ENCODE measurements at regions not wholly inside any gene's neighbourhood (a gene's known extent, or its start where the extent isn't known, plus 50 kb on each side); places are given as distances from the start of the nearest gene placed in this dataset.

DNA sequence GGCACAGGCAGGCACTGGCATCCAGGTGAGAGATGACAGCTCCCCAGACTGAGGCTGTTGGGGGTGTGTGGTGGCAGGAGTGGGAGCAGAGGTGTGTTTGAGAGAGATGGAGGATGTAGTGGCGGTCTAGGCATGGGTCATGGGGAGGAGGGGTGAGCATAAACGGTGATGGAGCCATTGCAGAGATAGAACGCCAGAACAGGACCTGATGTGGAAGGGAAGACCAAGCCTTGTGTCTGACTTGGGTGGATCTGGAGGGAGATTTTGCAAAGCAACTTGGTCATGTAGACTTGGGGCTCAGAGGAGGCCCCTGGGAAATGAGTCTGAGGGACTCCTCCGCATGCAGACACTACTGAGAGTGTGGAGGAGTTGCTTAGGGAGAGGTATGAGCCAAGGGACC, 50.0 kb upstream of the CLDN5 start:
- intact Hi-C loops (cut with micrococcal nuclease), result no loop called here

DNA sequence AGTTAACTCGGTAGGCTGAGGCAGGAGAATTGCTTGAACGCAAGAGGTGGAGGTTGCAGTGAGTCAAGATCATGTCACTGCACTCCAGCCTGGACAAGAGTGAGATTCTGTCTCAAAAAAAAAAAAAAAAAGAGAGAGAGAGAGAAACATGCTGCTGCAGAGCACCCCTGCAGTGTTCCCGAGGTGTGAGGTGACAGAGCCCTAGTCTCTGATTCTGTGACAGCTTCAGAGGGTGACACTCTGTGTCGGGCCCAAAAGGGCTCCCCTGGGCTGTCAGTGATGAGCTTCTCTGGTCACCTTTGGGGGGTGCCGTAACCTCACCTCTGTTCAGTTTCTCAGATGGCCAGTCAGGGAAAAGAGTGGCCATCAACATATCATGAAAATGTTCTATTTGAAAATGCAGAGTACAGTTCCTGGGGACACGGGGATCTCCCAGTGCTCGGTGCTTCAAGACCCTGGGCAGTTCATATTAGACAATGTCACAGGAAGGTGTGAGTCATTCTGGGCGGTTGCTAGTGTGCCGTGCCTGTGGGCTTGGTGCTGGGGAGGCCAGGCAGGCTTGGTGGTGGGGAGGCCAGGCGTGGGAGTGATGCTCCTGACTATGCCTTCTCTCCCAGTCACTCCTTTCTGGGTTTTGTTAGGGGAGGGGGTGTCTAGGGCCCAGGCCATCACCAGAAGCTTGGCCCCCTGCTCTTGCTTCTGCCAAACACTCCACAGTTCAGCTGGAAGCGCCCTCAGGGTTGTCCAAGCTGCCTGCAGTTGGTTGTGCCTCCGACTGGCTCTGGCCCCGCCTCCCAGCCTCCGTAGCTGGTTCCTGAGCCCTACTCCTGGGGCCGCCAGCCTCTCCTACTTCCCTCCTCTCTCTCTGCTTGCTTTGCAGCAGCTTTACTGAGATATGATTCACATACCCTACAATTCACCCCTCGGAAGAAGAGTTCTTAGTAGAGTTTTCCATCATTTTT, 52.5 kb upstream of the CLDN5 start:
- intact Hi-C loops (cut with micrococcal nuclease), result loop anchor here (1.0 to 5.0 kb wide), 2 partner anchors 21 to 54 kb away; partner anchors contain the start of gene CLDN5

DNA sequence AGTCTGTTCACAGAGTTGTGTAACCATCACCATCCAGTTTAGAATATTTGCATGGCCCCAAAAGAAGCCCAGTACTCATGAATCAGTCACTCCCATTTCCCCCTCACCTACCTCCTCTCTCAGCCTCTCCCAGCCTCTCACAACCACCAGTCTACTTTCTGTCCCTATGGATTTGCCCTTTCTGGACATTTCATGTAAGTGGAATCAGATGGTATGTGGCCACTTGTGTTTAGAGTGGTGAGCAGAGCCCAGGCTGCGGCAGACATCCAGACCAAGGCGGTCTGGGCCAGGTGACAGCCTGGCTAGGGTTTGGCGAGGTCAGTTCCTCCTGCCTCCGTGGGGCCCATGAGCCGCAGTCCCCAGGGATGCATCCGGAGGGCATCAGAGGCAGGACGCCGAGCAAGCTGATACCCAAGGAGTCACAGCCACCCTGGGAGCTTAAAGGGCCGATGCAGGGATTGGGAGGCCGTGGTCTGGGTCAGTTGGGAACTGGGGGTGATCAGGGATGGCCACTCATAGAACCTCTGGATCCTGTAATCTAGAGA, 53.3 kb upstream of the CLDN5 start:
- intact Hi-C loops (cut with micrococcal nuclease), result loop anchor here (1.0 to 5.0 kb wide), 2 partner anchors 20 to 55 kb away; partner anchors contain the start of gene CLDN5

DNA sequence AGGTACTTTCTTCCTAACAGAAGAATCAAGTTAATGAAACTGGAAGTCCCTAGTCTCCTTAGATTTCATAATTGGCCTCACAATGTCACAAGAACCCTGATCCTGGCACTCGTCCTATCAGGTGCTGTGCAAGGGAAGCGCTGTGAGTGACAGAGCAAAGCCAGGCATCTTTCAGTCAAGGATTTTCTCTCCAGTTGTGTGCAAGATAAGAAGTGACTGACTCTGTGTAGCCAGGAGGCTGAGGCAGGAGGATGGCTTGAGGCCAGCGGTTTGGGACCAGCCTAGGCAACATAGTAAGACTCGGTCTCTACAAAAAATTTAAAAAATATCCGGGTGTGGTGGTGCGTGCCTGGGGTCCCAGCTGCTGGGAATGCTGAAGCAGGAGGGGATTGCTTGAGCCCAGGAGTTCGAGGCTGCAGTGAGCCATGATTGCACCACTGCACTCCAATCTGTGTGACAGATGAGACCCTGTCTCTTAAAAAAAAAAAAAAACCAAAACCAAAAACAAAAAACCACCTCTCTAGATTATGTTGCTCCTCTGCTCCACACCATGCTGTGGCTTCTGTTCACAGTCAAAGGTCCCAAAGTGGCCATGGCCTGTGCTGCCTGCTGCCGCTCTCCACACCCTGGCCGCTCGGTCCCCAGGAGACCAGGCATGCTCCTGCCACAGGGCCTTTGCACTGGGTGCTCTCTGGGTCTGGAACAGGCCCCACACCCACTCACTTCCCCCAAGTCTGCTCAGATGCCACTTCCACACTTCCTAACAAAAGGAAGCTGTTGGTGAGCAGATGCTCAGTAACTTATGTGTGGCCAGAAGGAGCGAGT, 54.2 kb upstream of the CLDN5 start:
- intact Hi-C loops (cut with micrococcal nuclease), result loop anchor here (5.0 kb wide), 1 partner anchor 56 kb away; the partner anchor contains the start of gene CLDN5

DNA sequence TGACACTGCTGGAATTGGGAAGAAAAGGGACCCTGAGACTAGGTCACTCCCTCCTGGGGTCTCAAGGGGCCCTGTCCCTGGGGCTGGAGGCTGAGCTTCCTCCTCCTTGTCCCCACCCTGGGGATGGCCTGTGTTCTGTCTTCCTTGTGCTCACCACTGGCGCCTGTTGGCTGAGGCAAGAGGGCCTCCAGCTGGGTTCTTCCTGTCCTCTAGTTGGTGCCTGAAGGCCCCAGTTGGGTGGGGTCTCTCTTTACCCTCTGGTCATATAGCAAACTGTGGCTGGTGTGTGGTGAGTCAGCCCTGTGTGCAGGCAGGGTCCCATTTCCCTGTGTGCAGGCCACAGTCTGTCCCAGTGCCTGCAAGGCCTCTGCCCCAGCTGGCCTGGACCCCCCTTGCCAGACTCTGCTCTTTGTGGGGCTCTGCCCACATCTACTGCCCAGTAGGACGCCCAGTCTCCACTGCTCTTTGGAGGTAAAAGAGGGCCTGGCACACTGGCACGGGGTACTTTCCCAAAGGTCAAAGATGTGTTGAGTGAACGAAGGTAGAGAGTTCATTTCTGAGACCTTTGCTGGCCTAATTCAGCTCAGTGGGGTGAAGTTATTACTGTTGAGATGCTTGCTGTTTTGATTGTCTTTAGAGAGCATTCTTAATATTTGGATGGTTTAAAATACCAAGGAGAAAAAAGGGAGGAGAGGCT, 55.1 kb upstream of the CLDN5 start:
- intact Hi-C loops (cut with micrococcal nuclease), result loop anchor here (5.0 kb wide), 1 partner anchor 57 kb away; the partner anchor contains the start of gene CLDN5

DNA sequence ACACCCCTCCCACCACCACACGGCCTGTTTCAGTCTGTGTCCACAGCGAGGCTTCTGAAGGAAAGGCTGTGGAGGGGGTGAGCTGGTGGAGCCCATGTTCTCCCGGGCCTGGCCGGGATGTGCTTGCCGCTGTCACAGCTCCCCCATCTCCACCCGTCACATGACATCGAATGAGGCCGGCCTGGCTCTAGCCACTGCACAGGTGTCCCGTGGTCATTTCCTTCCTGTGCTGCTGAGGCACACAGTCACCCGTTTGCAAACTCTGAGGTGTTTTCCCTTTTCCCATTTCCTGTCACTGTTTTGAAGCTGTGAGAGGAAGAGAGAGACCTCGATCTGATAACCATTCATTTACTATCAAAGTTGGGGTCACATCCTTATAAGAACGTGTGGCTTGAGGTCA, 55.7 kb upstream of the CLDN5 start:
- intact Hi-C loops (cut with micrococcal nuclease), result loop anchor here (5.0 kb wide), 1 partner anchor 58 kb away; the partner anchor contains the start of gene CLDN5

DNA sequence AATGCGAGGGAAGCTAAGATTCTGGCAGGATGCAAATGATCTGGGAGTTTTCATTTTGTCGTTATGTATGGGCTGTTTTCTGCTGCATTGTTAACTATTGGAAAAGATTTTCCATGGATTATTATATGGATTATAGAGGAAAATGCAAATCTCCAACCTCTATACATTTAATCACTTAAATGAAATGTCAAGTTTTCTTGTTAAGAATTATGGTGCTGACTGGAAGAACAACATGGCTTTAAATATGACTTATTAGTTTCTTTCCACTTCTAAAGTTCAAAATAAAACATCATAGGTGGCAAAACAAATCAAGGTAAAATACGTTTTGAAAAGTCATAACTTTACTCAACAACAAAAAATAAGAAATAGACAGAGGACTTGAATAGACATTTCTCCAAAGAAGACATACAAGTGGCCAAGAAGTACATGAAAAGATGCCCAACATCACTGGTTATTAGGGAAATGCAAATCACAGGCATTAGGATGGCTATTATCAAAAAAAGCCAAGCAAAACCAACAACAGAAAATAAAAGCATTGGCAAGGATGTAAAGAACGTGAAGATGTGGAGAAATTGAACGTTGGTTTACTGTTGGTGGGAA, 56.2 kb upstream of the CLDN5 start:
- intact Hi-C loops (cut with micrococcal nuclease), result no loop called here

DNA sequence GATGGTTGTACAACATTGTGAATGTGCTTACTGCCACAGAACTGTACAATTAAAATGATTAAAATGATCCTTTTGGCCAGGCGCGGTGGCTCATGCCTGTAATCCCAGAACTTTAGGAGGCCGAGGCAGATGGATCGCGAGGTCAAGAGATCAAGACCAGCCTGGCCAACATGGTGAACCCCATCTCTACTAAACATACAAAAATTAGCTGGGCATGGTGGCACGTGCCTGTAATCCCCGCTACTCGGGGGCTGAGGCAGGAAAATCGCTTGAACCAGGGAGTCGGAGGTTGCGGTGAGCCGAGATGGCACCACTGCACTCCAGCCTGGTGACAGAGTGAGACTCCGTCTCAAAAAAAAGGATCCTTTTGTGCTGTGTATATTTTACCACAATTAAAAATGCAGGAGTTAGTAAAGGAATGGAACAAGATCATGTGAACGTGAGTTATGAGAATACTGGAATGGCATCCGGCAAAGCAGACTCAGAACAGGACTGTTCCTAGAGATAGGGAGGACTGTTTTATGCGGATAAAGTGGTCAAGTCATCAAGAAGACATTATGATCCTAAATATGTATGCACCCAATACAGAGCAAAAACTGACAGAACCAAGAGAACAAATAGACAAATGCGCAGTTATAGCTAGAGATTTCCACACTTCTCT, 58.0 kb upstream of the CLDN5 start:
- intact Hi-C loops (cut with micrococcal nuclease), result no loop called here

DNA sequence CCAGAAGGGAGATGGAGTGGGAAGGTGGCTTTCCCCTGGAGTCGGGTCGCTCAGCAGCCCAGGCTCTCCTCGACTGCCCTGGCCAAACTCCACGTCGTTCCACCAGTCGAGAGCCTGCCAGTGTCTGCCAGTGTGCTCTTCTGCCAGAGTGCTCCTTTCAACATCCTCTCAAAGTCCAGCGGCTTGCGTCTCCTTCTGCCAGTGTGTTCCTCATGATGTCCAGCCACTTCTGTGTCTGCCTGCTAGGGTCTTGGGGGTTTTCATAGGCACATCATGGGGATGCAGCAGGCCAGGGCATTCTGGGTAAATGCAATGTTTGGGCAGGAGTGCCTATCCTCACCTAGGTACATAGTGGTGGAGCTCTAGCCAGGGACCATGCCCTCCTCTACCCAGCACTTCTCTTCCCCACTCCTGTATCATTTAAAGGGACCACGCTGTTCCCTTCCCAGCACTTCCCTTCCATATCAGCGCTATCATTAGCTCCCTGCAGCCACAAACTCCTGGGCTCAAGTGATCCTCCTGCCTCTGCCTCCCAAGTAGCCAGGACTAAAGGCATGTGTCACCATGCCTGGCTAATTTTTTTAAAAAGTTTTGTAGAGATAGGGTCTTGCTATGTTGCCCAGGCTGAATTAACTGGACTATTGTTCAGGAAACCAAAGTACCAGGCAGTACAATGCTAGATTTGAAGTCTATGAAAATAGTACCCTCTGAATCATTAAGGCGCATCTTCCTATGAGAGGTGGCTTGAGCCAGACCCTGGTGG, 62.9 kb upstream of the CLDN5 start:
- intact Hi-C loops (cut with micrococcal nuclease), result no loop called here

DNA sequence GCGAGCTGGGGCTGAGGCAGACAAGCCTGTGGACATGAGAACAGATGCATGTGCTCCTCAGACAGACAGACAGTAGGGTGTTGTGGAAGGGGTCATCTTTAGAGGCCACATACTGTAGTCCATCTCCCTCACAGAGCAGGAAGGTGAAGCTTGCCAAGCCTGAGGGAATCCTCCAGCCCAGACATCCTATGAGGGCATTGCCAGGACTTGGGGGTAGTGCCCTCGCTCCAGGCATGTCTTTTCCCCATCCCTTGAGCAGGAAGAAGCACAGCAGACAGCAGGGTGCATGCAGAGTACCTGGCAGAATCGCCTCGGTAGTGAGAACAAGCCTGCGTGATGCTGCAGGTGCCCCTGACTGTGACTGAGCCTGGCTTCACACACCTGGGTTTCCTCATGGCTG, 66.5 kb upstream of the CLDN5 start:
- intact Hi-C loops (cut with micrococcal nuclease), result no loop called here

DNA sequence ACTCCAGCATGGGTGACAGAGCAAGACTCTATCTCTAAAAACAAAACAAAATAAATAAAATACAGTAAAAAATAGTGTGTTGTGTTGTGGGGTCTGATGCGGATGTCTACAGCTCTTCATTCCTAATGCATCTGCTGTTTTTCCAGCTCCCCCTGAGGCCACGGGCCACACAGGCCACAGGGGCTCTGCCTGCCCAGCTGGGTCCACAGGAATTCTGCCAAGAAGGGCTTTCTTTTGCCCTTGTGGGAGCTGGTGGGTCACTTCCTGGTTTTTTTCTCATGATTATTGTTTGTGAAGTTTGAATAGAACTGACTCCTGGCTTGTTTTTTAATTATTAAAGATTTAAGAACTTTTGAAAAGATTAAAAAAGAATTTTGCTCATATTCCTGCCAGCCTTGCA, 67.4 kb upstream of the CLDN5 start:
- intact Hi-C loops (cut with micrococcal nuclease), result no loop called here

DNA sequence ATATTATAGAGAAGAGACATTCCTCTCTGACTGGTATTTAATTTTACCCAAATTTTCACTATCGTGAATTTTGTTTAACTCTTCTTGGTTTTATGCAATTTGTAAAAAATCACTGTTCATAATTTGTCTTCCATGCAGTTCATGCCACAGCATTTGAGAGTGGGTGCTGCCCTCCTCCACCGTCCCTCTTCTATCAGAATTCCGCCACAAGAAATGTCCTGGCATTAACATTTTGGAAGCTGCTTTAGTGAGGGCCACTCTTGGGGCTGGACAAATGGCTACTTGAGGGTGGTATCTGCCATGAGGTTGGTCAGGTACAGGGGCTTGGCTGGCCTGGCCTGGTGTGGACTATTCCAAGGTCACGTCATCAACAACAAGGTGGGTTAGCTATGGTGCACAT, 68.3 kb upstream of the CLDN5 start:
- intact Hi-C loops (cut with micrococcal nuclease), result no loop called here

DNA sequence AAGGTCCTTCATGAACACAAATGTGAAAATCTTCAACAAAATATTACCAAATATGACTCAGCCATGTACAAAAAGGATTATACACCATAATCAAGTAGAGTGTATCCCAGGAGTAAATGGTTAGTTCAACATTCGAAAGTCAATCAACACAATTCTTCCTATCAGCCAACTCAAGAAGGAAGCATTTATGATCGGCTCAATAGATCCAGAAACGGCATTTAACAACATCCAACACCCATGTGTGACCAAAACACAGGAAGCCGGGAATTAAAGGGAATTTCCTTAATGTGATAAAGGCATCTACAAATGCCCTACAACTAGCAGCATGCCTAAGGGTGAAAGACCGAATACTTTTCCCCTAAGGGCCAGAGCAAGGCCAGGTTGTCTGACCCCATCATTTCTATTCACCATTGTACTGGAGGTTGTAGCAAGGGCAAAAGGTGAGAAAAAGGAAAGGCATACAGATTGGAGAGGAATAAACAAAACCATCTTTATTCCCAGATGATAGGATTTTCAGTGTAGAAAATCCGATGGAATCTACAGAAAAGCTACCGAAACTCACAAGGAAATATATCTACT, 69.9 kb upstream of the CLDN5 start:
- intact Hi-C loops (cut with micrococcal nuclease), result no loop called here

DNA sequence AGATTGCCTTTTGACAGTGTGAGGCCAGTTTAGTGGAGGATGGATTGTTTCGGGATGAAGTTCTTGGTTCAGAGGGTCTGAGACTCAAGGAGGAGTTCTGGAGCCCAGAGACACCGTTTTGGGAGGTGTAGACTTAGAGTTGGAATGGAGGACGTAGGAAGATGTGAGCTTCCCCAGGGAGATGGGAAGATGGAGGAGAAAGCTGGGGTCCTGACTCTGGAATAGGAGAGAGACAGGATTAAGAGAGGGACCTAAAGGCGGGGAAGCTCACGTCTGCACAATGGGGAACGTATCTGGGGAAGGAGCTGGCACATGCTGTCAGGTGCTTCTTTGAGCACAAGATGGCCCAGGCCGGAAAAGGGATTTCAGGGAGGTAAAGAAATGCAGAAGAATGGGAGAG, 71.3 kb upstream of the CLDN5 start:
- intact Hi-C loops (cut with micrococcal nuclease), result no loop called here

DNA sequence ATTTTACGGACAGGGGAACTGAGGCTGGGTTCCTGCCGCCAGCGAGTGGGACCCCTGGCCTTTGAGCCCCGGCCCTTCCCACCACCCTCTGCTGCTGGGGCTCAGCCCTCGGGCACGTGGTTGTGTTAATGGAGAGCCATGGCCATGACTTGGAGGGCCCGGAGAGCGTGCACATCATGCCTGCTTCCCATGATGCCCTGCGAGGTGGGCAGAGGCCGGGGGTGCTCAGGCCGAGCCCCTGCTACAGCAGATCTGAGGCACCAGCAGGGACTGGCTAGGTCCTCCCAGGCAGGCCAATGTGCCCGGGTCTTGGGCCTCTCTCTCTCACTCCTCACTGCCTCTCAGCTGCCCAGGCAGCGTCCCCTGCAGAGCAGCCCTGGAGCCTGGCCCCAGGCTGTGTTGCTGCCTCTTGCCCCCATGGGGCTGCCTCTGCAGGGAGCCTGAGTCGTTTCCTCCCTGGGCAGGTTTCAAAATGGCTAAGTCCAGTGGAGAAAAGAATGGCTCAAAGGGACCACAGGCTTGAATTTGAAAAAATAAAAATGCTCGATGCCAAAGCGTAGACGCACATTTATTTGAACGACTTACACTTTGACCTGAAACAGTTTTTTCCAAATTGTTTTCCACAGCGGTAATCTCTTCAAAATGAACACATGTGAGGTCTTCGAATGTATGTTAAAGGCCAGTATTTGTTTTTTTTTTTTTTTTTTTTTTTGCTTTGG, 72.6 kb upstream of the CLDN5 start:
- intact Hi-C loops (cut with micrococcal nuclease), result loop anchor here (1.0 kb wide), 2 partner anchors 10 to 20 kb away; no protein-coding TSS in a partner anchor

DNA sequence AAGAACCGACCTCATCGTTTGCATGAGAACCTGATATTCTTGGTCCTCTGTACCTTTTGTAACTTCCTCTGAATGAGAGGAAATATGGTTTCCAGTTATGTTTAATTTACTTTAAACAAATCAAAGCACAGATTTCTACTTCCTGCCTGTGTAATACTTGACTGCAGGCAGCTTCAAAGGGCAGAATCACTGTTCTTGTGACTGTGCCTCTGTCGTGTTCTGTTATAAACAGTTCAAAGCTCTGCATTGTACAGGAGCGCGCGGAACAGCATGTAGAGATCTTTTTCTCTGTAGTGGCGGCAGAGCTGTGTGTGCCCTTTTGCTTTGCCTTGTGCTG, 73.2 kb upstream of the CLDN5 start:
- intact Hi-C loops (cut with micrococcal nuclease), result loop anchor here (1.0 kb wide), 2 partner anchors 10 to 20 kb away; no protein-coding TSS in a partner anchor

DNA sequence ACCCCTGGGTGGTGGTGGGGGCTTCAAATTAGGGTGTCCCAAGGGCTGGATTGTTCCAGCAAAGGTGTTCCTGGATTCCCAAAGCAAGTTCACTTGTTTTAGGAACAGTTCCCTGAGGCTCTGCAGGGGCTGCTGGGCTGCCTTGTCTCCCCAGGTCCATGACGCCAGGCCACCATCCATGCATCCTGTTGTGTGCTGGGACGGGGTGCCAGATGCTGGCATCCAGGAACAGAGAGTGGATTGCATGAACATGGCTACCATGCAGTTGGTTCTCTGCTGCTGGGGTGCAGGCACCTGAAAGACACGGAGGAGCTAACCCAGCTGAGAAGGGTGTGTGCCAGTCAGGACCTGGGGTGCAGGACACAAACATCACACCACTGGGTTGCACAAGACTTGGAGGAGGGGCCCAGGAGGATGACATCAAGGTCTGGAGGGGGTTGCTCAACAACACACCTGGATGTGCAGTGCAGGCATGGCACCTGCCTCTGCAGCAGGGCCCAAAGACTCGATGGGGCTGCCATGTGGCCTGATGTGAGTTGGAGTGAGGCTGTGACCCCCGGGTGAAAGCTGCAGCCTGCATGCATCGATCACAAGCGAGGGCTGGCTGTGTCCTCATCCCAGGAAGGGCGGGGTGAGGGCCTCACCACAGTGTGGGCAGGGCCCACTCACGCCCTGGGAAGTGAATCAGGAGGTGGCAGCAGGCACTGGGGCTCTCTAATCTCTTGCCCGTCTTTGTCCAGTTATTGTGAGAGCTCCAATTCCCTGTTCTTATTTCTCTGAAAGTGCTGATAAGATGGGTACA, 74.0 kb upstream of the CLDN5 start:
- intact Hi-C loops (cut with micrococcal nuclease), result no loop called here

All from T-helper 1 cell treated with Interleukin-12 subunit alpha and Interleukin-12 subunit beta and Interleukin-4 antibody, amounts not matched to agents 30 ng/mL and 1 ng/mL, for 36 hours (primary cell).